ENCODE measurements at regions not wholly inside any gene's neighbourhood (a gene's known extent, or its start where the extent isn't known, plus 50 kb on each side); places are given as distances from the start of the nearest gene placed in this dataset.
"Not testable (repeated sequence)": the region's sequence is repeated elsewhere in the genome, so short reads cannot be mapped to it uniquely, and the experiment has no call there.

- H3K4me3 Mint-ChIP-seq (ENCODE audit: unreplicated experiment): no peak overlapping the region
- DNase-seq (ENCODE audit: extremely low spot score, unreplicated experiment): no peak
- H3K27me3 Mint-ChIP-seq (ENCODE audit: unreplicated experiment): peaks cover 11% of the 10 kb centered on the region
- no peak overlapping the region for H3K27ac Mint-ChIP-seq (ENCODE audit: unreplicated experiment)
- no peaks in the 10 kb centered on the region for H3K9me3 Mint-ChIP-seq (ENCODE audit: unreplicated experiment)
- H3K36me3 Mint-ChIP-seq (ENCODE audit: unreplicated experiment): no peaks in the 10 kb centered on the region
- no peak for TF ChIP-seq CTCF (IDR thresholded peaks at IDR 0.05)
- peaks cover 5% of the 10 kb centered on the region for H3K4me1 Mint-ChIP-seq (ENCODE audit: unreplicated experiment)
These were observed 65.6 kb upstream of the BLTP1 start for GRCh38 chr4:122086338-122087065.

DNA sequence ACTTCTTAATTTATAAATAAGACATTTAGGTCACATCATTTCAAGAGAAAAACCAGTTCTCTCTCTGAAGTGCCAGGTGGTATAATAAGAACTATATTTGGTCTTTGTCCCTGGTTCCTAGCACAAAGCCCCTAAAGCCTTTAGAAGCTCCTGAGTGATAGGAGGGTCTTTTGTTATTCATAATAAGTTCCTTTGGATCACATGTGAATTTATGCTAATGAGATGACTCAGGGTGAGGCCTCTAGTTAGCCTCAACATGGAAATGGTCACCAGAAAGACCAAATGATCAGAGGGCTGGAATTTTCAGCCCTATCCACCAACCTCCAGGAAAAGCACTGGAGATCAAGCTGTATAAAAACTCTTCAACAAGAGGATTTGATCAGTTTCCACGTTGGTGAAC, 68.1 kb upstream of the BLTP1 start:
- TF ChIP-seq CTCF (IDR thresholded peaks at IDR 0.05): no peak
- Mint-ChIP-seq H3K27ac (ENCODE audit: unreplicated experiment) (no peak overlapping the region), H3K4me3 (ENCODE audit: unreplicated experiment) (no peak overlapping the region), H3K27me3 (ENCODE audit: unreplicated experiment) (peaks cover 18% of the 10 kb centered on the region), H3K36me3 (ENCODE audit: unreplicated experiment) (no peaks in the 10 kb centered on the region), H3K9me3 (ENCODE audit: unreplicated experiment) (no peaks in the 10 kb centered on the region), H3K4me1 (ENCODE audit: unreplicated experiment) (peaks cover 5% of the 10 kb centered on the region)
- no peak for DNase-seq (ENCODE audit: extremely low spot score, unreplicated experiment)

DNA sequence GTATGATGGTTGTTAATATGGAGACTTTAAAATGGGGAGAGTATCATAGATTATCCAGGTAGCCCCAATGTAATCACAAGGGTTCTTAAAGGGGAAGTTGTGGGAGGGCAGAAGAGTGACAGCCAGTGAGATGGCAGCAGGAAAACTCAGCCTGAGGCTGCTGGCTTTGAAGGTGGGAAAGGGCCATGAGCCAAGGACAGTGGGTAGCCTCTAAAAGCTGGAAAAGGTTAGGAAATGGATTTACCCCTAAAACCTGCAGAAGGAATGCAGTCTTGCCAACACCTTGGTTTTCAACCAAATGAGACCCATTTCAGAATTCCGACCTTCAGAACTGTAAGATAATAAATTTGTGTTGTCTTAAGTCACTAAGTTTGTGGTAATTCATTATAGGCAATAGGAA, 68.8 kb upstream of the BLTP1 start:
- H3K4me3 Mint-ChIP-seq (ENCODE audit: unreplicated experiment): no peak overlapping the region
- H3K27ac Mint-ChIP-seq (ENCODE audit: unreplicated experiment): no peak overlapping the region
- peaks cover 5% of the 10 kb centered on the region for H3K4me1 Mint-ChIP-seq (ENCODE audit: unreplicated experiment)
- no peaks in the 10 kb centered on the region for H3K9me3 Mint-ChIP-seq (ENCODE audit: unreplicated experiment)
- TF ChIP-seq CTCF (IDR thresholded peaks at IDR 0.05): no peak
- H3K27me3 Mint-ChIP-seq (ENCODE audit: unreplicated experiment): peaks cover 18% of the 10 kb centered on the region
- H3K36me3 Mint-ChIP-seq (ENCODE audit: unreplicated experiment): no peaks in the 10 kb centered on the region
- no peak for DNase-seq (ENCODE audit: extremely low spot score, unreplicated experiment)

DNA sequence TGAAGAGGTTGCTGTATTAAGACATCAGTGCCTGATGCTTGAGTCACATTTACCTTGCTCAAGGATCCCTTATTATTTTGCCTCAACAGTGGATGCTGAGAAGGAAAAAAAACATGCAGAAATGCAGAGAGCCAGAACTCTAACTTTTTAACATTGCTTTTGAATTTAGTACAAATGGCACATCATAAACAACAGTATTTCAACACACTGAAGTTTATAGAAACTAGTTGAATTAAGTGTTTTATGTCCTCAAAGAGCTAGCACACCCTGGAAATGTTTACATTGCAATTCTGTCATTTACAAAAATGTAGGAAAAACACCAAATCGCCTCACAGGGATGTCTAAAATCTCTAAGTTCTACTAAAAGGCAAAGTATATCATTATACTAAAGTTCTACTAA, 69.5 kb upstream of the BLTP1 start:
- Mint-ChIP-seq H3K27ac (ENCODE audit: unreplicated experiment) (no peak overlapping the region), H3K4me1 (ENCODE audit: unreplicated experiment) (peaks cover 5% of the 10 kb centered on the region), H3K4me3 (ENCODE audit: unreplicated experiment) (no peak overlapping the region), H3K9me3 (ENCODE audit: unreplicated experiment) (no peaks in the 10 kb centered on the region), H3K27me3 (ENCODE audit: unreplicated experiment) (peaks cover 18% of the 10 kb centered on the region), H3K36me3 (ENCODE audit: unreplicated experiment) (no peaks in the 10 kb centered on the region)
- DNase-seq (ENCODE audit: extremely low spot score, unreplicated experiment): no peak
- no peak for TF ChIP-seq CTCF (IDR thresholded peaks at IDR 0.05)

- not testable (repeated sequence) for H3K36me3 Mint-ChIP-seq (ENCODE audit: unreplicated experiment); DNase-seq (ENCODE audit: extremely low spot score, unreplicated experiment); H3K4me1 Mint-ChIP-seq (ENCODE audit: unreplicated experiment); H3K27ac Mint-ChIP-seq (ENCODE audit: unreplicated experiment); H3K9me3 Mint-ChIP-seq (ENCODE audit: unreplicated experiment); H3K4me3 Mint-ChIP-seq (ENCODE audit: unreplicated experiment)
- H3K27me3 Mint-ChIP-seq (ENCODE audit: unreplicated experiment): peaks cover 31% of the 10 kb centered on the region
These were observed 74.5 kb upstream of the BLTP1 start for GRCh38 chr4:122077653-122078052.

DNA sequence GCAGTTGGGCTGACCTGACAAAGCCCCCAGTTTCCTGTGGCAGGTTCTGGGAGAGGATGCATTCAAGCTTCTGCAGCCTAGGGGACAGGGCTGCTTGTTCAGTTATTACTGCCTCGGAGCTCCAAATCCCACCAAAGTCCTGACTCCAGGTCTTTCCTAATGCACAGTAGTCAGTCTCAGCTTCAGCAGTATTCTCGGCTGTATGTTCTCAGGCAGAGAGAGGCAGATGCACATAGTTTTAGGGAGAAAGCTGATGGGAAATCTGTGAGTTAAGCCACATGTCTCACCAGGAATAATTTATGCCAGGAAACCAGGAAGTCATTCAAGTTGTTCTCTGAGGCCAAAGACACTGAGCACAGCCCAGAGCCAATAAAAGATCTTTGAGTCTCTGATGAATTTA, 75.3 kb upstream of the BLTP1 start:
- not testable (repeated sequence) for H3K4me1 Mint-ChIP-seq (ENCODE audit: unreplicated experiment); H3K27ac Mint-ChIP-seq (ENCODE audit: unreplicated experiment); H3K9me3 Mint-ChIP-seq (ENCODE audit: unreplicated experiment); DNase-seq (ENCODE audit: extremely low spot score, unreplicated experiment); H3K4me3 Mint-ChIP-seq (ENCODE audit: unreplicated experiment); H3K36me3 Mint-ChIP-seq (ENCODE audit: unreplicated experiment)
- peaks cover 33% of the 10 kb centered on the region for H3K27me3 Mint-ChIP-seq (ENCODE audit: unreplicated experiment)

Data from osteocyte (in vitro differentiated cells).